GM12878 (cell line): ENCODE measurements at regions not wholly inside any gene's neighbourhood (a gene's known extent, or its start where the extent isn't known, plus 50 kb on each side); places are given as distances from the start of the nearest gene placed in this dataset.
A peak's percentile ranks its signal among the peaks of the same experiment; 100 is the strongest.

ENCODE experiments used
- ATAC-seq: fragments of 200-7000 bp; cut with Tn5 transposase; 3 replicates; pipeline ENCODE4 v1.9.1; 2020; ENCODE audit warnings: mild to moderate bottlenecking, moderate library complexity
- BruUV-seq: library from RNA; stranded (reverse); fragments of 400-500 nt; replicated peaks from 2 replicates; lab custom pipeline; 2021; lab: Mats Ljungman, UMichigan
- CTCF ChIA-PET: fragments of 300-600 bp; sonication (Branson Sonifier 250); formaldehyde crosslinking; extraction: SDS; loops from one replicate; lab custom pipeline; 2021; ENCODE audit warnings: inconsistent platforms; lab: Yijun Ruan, JAX
- POLR2A ChIA-PET: fragments of 350-600 bp; formaldehyde crosslinking; extraction: SDS; loops from one replicate; lab custom pipeline; 2021; ENCODE audit warnings: inconsistent platforms; lab: Charles Lee
- RAD21 ChIA-PET: fragments of 300-600 bp; sonication (Branson Sonifier 250); formaldehyde crosslinking; loops from one replicate; lab custom pipeline; 2023; ENCODE audit warnings: antibody characterized with exemption; ENCODE audit not compliant: unreplicated experiment; lab: Charles Lee
- SMC1A ChIA-PET: fragments of 300-600 bp; sonication (Branson Sonifier 250); formaldehyde crosslinking; loops from one replicate; lab custom pipeline; 2023; ENCODE audit not compliant: unreplicated experiment, uncharacterized antibody; lab: Charles Lee
- DNase-seq: peaks from one replicate; pipeline ENCODE4 v3.0.0-alpha.2; 2011; ENCODE audit warnings: low read depth, low spot score
- FAIRE-seq: peaks from 3 replicates; lab custom pipeline; 2011; peaks lifted over from hg19 to GRCh38; lab: Jason Lieb, UNC
- H2AFZ ChIP-seq: 2 replicates; pipeline ENCODE4 v1.6.0; 2011; ENCODE audit warnings: low read depth, low read length, control low read depth; ENCODE audit not compliant: control insufficient read depth
- H3K27ac ChIP-seq: 2 replicates; pipeline ENCODE4 v1.5.1; 2011; ENCODE audit warnings: control low read depth; ENCODE audit not compliant: control insufficient read depth, insufficient read depth
- H3K27me3 ChIP-seq, 2 experiments: replicated peaks in 1 of 2; 2 replicates each; pipeline versions ENCODE4 v1.6.0 to v1.6.1; 2011; ENCODE audit warnings: low read length in 1 of 2; ENCODE audit not compliant: control insufficient read depth in 2 of 2, insufficient read depth in 2 of 2
- H3K36me3 ChIP-seq, 2 experiments: 2 replicates each; pipeline ENCODE4 v1.5.1; 2011; ENCODE audit warnings: low read length in 1 of 2; ENCODE audit not compliant: control insufficient read depth in 2 of 2, insufficient read depth in 2 of 2
- H3K4me1 ChIP-seq: 2 replicates; pipeline ENCODE4 v1.6.1; 2011; ENCODE audit warnings: mild to moderate bottlenecking, low read length, moderate library complexity, mixed read lengths; ENCODE audit not compliant: control insufficient read depth, insufficient read depth
- H3K4me2 ChIP-seq: 2 replicates; pipeline ENCODE4 v1.6.0; 2011; ENCODE audit warnings: control low read depth; ENCODE audit not compliant: control insufficient read depth, insufficient read depth
- H3K4me3 ChIP-seq: fragments of 200-600 bp; sonication (generic); 2 replicates; pipeline ENCODE4 v1.5.1; 2016
- H3K79me2 ChIP-seq: 2 replicates; pipeline ENCODE4 v1.6.0; 2011; ENCODE audit warnings: low read length; ENCODE audit not compliant: control insufficient read depth, insufficient read depth
- H3K9ac ChIP-seq: 2 replicates; pipeline ENCODE4 v1.8.0; 2011; ENCODE audit warnings: low read length, control low read depth, mixed read lengths; ENCODE audit not compliant: control insufficient read depth, insufficient read depth
- H3K9me3 ChIP-seq: replicated peaks from 3 replicates; pipeline ENCODE4 v1.5.1; 2011; ENCODE audit warnings: mild to moderate bottlenecking, low read length; ENCODE audit not compliant: control insufficient read depth, insufficient read depth
- H4K20me1 ChIP-seq: 2 replicates; pipeline ENCODE4 v1.6.0; 2011; ENCODE audit not compliant: control insufficient read depth, insufficient read depth
- BCL11A ChIP-seq: IDR thresholded peaks from 2 replicates; pipeline ENCODE4 v1.6.1; 2011; ENCODE audit warnings: low read depth, low read length
- CREB1 ChIP-seq: IDR thresholded peaks from 2 replicates; pipeline ENCODE4 v1.6.1; 2012; ENCODE audit warnings: low read depth, mild to moderate bottlenecking, inconsistent platforms
- ETV6 ChIP-seq, 2 experiments: fragments of 450-650 bp in 1 of 2; IDR thresholded peaks in 1 of 2; conservative IDR thresholded peaks in 1 of 2; 2 replicates each; pipeline ENCODE4 v1.6.1; 2014; ENCODE audit warnings: antibody characterized with exemption in 1 of 2, borderline replicate concordance in 1 of 2, low read depth in 1 of 2, mild to moderate bottlenecking in 1 of 2, moderate library complexity in 1 of 2
- EZH2 ChIP-seq: IDR thresholded peaks from 2 replicates; pipeline ENCODE4 v1.6.1; 2012; ENCODE audit warnings: low read depth, mild to moderate bottlenecking, control low read depth, inconsistent platforms, low read length, borderline replicate concordance; ENCODE audit not compliant: control insufficient read depth
- HDAC6 ChIP-seq: fragments of 200-600 bp; sonication (generic); IDR thresholded peaks from one replicate; pipeline ENCODE4 v1.8.0; 2017; ENCODE audit warnings: antibody characterized with exemption; ENCODE audit not compliant: unreplicated experiment
- SMAD5 ChIP-seq: IDR thresholded peaks from 2 replicates; pipeline ENCODE4 v1.6.1; 2016; ENCODE audit warnings: antibody characterized with exemption, low read depth
- ZBED1 ChIP-seq: IDR thresholded peaks from 2 replicates; pipeline ENCODE4 v1.6.1; 2016; ENCODE audit warnings: borderline replicate concordance
- ZNF274 ChIP-seq: IDR thresholded peaks from one replicate; pipeline ENCODE4 v1.8.0; 2011; ENCODE audit not compliant: insufficient read length, insufficient read depth
- ZZZ3 ChIP-seq: IDR thresholded peaks from 2 replicates; pipeline ENCODE4 v1.6.1; 2011; ENCODE audit warnings: low read depth; ENCODE audit not compliant: control insufficient read depth, insufficient read length
- WGBS: methylation state at CpG from one replicate; pipeline ENCODE4 v1.1.6; 2016; ENCODE audit warnings: low lambda C conversion rate; ENCODE audit not compliant: insufficient replicate concordance, insufficient coverage; ENCODE audit errors: missing lambda C conversion rate; 5-methylcytosine and 5-hydroxymethylcytosine counted together
- in situ Hi-C: fragments of 300-500 bp; cut with MboI; formaldehyde crosslinking; loops from 9 replicates; pipeline ENCODE4 v1.14.3; 2018; ENCODE audit warnings: mixed read lengths
- intact Hi-C: fragments of 100-400 bp; cut with micrococcal nuclease; formaldehyde crosslinking; loops from one replicate; pipeline ENCODE4 v1.14.2; 2022; ENCODE audit not compliant: unreplicated experiment
- TF ChIP-seq, protein P1 (sequence below): IDR thresholded peaks from 2 replicates; pipeline ENCODE4 v1.6.1; 2012; ENCODE audit warnings: low read depth, low read length, improper control_type of control experiment
- TF ChIP-seq, protein P2 (sequence below): IDR thresholded peaks from 2 replicates; pipeline ENCODE4 v1.6.1; 2012; ENCODE audit warnings: low read length, inconsistent platforms

DNA sequence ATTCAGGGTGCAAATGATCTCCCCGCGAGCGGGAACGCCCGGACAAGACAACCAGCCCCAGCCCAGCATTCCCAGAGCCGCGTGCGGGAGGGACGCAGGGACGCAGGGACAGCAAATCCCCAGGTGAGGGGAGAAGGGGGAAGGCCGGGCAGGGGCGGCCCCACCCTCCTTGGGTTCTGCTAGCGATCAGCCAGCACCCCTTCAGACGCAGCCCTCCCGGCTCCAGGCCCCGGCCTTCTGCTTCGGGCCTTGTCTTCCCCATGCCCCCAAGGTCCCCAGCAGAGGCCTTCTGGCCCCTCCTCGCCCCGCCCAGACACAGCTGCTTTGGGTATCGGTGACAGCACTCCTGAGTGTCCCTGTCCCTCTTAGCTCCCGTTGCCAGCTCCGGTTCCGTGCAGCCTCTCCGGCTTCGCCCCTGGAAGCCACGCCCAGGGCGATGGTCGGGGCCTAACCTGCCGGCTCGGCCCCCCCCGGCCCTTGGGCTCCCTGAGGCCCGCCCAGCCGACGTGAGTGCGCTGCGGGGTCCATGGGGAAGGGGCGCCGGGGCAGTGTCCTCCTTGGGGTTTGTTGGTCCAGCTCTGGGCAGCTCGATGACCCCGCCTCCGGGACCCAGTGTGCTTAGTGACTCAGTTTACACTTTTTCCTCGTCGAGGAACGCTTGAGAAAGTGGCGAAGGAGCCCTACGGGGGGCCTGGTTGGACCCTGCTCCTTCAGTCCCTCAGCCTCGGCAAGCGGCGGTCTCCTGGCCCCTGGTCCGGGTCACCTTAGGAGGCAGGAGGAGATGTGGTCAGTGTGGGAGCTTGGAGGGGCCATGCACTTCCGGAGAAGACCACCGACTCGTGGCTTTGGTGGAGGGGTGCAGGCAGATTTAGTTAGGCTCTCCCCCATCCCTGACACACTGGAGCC is 50.5 kb upstream of the AMZ2 start (continued):
- TF ChIP-seq HDAC6 = peak; percentile 5
- TF ChIP-seq, protein P1, sequence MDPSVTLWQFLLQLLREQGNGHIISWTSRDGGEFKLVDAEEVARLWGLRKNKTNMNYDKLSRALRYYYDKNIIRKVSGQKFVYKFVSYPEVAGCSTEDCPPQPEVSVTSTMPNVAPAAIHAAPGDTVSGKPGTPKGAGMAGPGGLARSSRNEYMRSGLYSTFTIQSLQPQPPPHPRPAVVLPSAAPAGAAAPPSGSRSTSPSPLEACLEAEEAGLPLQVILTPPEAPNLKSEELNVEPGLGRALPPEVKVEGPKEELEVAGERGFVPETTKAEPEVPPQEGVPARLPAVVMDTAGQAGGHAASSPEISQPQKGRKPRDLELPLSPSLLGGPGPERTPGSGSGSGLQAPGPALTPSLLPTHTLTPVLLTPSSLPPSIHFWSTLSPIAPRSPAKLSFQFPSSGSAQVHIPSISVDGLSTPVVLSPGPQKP = no peak
- no peak for TF ChIP-seq ZZZ3
- no peak for TF ChIP-seq ZBED1
- TF ChIP-seq SMAD5 = no peak
- TF ChIP-seq CREB1 = no peak
- TF ChIP-seq, all 136 proteins: peak for 2

DNA sequence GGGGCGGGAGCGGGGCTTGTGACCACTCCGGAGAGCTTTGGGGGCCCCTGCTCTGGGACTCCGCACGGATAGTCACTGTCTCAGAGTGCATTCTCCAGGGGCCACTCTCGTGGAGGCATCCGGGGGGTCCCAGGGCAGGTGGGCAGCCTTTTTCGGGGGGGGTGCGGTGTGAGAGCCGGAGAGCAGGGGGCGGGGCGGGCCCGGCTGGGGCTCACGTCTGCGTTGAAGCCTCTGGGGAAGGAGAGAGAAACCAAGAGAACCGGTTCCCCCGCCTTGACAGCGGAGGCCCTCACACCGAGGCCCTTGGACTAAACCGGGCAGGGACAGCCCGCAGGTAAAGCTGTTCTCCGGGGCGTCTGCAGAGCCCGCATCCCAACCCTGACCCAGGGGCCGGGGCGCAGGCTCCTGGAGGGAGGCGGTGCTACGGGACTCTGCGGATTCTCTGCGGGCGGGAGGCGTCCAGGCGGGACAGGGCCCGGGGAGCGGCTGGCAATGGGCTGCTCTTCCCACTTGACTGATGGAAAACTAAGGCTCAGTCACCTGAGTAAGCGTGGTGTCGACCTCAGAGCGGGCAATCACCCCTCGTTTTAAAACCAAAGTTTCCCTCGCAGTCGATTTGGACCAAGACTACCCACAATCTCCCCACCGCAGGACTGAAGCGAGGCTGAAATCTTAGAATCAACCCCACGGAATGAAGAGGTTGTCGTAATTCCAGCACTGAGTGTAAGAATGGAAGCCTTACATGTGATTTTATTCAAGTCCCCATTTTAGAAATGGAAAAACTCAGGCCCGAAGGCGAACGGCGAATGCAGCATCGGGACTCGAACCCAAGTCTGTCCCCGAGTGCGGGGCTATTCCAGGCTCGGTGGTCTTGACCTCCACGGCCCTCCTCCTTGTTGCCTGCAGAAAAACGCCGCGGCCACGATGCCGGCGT is 49.6 kb upstream of the AMZ2 start:
- POLR2A ChIA-PET = interaction anchor here (1.3 kb wide), 1 partner anchor 18 kb away, joined by 5 read pairs; no protein-coding TSS in a partner anchor
- Histone ChIP-seq H4K20me1 (no peaks in the 10 kb centered on the region), H3K4me2 (peak overlapping the region; percentile 90), H3K9ac (no peak overlapping the region), H3K4me3 (no peak overlapping the region; the same call in 1 of the 2 replicates), H2AFZ (no peak overlapping the region), H3K9me3 (no peaks in the 10 kb centered on the region; the same call in 2 of the 3 replicates), H3K79me2 (no peaks in the 10 kb centered on the region), H3K27ac (no peak overlapping the region), H3K4me1 (peaks cover 37% of the 10 kb centered on the region), H3K27me3 (peaks cover 19 to 26% of the 10 kb centered on the region in 2 experiments; a peak in 3 of 4 replicates), H3K36me3 (no peaks in the 10 kb centered on the region)
- intact Hi-C loops = no loop called here
- CTCF ChIA-PET = interaction anchor here (1.1 to 3.6 kb wide), 4 partner anchors 13 to 237 kb away, joined by 3 to 90 read pairs (median 6); no protein-coding TSS in a partner anchor
- 32% methylated on average over 49 of the region's 61 CpGs for WGBS
- FAIRE-seq = no peak
- no peak for DNase-seq
- SMC1A ChIA-PET = interaction anchor here (1.1 to 5.3 kb wide), 3 partner anchors 14 to 95 kb away, joined by 3 to 60 read pairs (median 6); no protein-coding TSS in a partner anchor
- peak; percentile 18 for ATAC-seq
- in situ Hi-C loops = no loop called here
- RAD21 ChIA-PET = interaction anchor here (2.7 kb wide), 1 partner anchor 14 kb away, joined by 23 read pairs; no protein-coding TSS in a partner anchor
- TF ChIP-seq EZH2 (0 out of 2 replicates have a peak, but pooled peaks have one; percentile 28), ZNF274 (no peak), BCL11A (no peak), ETV6 (conservative IDR thresholded peaks at IDR 0.05 in 1 of 2, IDR thresholded peaks at IDR 0.05 in 1 of 2; ENCODE audit: borderline replicate concordance in 1 of 2, low read depth in 1 of 2) (no peak)
- TF ChIP-seq, protein P2, sequence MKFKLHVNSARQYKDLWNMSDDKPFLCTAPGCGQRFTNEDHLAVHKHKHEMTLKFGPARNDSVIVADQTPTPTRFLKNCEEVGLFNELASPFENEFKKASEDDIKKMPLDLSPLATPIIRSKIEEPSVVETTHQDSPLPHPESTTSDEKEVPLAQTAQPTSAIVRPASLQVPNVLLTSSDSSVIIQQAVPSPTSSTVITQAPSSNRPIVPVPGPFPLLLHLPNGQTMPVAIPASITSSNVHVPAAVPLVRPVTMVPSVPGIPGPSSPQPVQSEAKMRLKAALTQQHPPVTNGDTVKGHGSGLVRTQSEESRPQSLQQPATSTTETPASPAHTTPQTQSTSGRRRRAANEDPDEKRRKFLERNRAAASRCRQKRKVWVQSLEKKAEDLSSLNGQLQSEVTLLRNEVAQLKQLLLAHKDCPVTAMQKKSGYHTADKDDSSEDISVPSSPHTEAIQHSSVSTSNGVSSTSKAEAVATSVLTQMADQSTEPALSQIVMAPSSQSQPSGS = no peak
- BruUV-seq = no TSS peak
